Prostate gland (tissue), 2 donors: ENCODE measurements at regions not wholly inside any gene's neighbourhood (a gene's known extent, or its start where the extent isn't known, plus 50 kb on each side); places are given as distances from the start of the nearest gene placed in this dataset.

Experiments used
- POLR2A ChIP-seq: fragments of 450-650 bp; IDR thresholded peaks from one replicate; pipeline ENCODE4 v1.6.1; 2016; ENCODE audit warnings: antibody characterized with exemption, mild to moderate bottlenecking
- POLR2AphosphoS5 ChIP-seq: sonication (generic); formaldehyde crosslinking; IDR thresholded peaks from one replicate; pipeline ENCODE4 v1.6.1; 2017; ENCODE audit warnings: antibody characterized with exemption
- TF ChIP-seq, protein P1 (sequence below), 4 experiments: fragments of 200-600 bp in 2 of 4; fragments of 450-650 bp in 2 of 4; sonication (generic) in 2 of 4; IDR thresholded peaks; 1 replicate in 3 of 4; 2 replicates in 1 of 4; pipeline ENCODE4 v1.5.1; 2016 to 2019; ENCODE audit warnings: antibody characterized with exemption in 4 of 4, mild to moderate bottlenecking in 2 of 4, moderate library complexity in 2 of 4

DNA sequence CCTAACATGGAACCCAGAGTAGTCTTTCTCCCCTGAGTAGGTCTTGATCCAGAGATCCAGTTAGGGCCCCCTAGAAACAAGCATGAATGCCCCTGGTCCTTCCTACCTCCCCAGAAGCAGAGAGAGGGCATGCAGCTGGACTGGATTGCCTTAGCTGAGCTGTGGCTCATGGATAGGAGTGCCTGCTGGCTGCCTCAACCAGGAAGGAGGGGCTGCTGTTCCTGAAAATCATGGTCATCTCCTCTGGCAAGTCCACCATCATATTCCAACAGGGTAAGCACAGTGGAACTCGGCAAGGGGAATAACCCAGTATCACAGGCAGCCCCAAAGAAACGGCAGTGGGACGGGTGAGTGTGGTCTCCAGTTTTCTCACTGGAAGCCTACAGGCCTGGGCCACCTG, 53.1 kb upstream of the ENTPD6 start:
- no peak for TF ChIP-seq POLR2AphosphoS5
- TF ChIP-seq, protein P1, sequence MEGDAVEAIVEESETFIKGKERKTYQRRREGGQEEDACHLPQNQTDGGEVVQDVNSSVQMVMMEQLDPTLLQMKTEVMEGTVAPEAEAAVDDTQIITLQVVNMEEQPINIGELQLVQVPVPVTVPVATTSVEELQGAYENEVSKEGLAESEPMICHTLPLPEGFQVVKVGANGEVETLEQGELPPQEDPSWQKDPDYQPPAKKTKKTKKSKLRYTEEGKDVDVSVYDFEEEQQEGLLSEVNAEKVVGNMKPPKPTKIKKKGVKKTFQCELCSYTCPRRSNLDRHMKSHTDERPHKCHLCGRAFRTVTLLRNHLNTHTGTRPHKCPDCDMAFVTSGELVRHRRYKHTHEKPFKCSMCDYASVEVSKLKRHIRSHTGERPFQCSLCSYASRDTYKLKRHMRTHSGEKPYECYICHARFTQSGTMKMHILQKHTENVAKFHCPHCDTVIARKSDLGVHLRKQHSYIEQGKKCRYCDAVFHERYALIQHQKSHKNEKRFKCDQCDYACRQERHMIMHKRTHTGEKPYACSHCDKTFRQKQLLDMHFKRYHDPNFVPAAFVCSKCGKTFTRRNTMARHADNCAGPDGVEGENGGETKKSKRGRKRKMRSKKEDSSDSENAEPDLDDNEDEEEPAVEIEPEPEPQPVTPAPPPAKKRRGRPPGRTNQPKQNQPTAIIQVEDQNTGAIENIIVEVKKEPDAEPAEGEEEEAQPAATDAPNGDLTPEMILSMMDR (IDR thresholded peaks at IDR 0.05): no peak
- TF ChIP-seq POLR2A: no peak
